ENCODE measurements at regions not wholly inside any gene's neighbourhood (a gene's known extent, or its start where the extent isn't known, plus 50 kb on each side); places are given as distances from the start of the nearest gene placed in this dataset.

- no peaks in the 10 kb centered on the region for H3K36me3 ChIP-seq (replicated peaks in 1 of 2)
- H3K27me3 ChIP-seq = no peaks in the 10 kb centered on the region
- DNase-seq = no peak
- H3K4me3 ChIP-seq = no peak overlapping the region
- TF ChIP-seq, protein P1, sequence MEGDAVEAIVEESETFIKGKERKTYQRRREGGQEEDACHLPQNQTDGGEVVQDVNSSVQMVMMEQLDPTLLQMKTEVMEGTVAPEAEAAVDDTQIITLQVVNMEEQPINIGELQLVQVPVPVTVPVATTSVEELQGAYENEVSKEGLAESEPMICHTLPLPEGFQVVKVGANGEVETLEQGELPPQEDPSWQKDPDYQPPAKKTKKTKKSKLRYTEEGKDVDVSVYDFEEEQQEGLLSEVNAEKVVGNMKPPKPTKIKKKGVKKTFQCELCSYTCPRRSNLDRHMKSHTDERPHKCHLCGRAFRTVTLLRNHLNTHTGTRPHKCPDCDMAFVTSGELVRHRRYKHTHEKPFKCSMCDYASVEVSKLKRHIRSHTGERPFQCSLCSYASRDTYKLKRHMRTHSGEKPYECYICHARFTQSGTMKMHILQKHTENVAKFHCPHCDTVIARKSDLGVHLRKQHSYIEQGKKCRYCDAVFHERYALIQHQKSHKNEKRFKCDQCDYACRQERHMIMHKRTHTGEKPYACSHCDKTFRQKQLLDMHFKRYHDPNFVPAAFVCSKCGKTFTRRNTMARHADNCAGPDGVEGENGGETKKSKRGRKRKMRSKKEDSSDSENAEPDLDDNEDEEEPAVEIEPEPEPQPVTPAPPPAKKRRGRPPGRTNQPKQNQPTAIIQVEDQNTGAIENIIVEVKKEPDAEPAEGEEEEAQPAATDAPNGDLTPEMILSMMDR (IDR thresholded peaks at IDR 0.05) = no peak
- no peak for TF ChIP-seq POLR2A (IDR thresholded peaks at IDR 0.05)
- H3K9me3 ChIP-seq (replicated peaks in 1 of 3) = no peaks in the 10 kb centered on the region
- intact Hi-C loops (cut with DNase I) = no loop called here
- WGBS, 4 donors = 68 to 78% (median 70%) methylated on average over 12 of the region's 12 CpGs
- no peak overlapping the region for H3K27ac ChIP-seq
- H3K4me1 ChIP-seq (replicated peaks in 1 of 2) = no peaks in the 10 kb centered on the region
These were observed 59.1 kb downstream of the BOD1 start for GRCh38 chr5:173557123-173557903.

DNA sequence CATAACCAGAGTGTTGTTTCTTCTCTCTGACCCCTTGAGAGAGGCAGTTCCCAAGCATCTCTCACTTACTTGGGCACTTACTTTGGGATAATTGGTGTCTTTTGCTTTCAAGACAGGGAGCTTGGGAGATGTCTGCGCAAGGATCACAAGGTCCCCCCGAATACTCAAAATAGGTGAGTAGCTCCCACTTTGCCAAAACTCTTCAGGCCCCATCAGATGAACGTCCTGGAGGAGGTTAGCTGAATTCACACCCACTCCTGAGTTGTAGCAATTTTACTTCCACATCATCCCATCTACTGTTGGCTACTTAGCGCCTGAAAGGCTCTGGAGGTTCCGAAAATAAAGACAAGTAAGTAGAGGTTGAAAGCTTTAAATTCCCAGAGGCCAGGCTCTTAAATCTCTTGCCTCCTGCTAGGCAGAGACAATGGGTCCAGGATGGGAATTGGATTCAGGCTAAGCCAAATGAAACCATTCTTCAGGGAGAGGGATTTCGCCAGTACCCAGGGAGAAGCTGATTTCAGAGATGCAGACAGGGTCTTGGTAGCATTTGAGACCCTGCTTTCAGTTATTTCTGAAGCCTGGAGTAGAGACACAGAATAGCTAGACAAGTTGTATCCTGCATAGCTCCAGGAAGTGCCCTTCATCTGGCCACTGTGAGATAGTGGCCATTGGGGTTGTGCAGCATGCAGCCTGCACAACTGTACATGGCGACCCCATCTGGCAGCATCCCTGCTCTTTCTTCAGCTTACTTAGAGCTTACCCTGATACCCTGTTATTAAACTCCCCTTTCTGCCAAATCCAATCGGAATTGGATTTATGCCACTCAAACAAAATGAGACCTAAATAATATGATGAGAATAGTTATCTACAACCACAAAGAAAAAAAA, 60.1 kb downstream of the BOD1 start:
- Histone ChIP-seq H3K9me3 (replicated peaks in 1 of 3) (no peaks in the 10 kb centered on the region), H3K4me3 (no peak overlapping the region), H3K27ac (no peak overlapping the region), H3K27me3 (no peaks in the 10 kb centered on the region), H3K36me3 (replicated peaks in 1 of 2) (no peaks in the 10 kb centered on the region), H3K4me1 (replicated peaks in 1 of 2) (no peaks in the 10 kb centered on the region)
- intact Hi-C loops (cut with DNase I) = no loop called here
- WGBS, 4 donors = 78 to 82% (median 80%) methylated on average over 8 of the region's 8 CpGs
- no peak for TF ChIP-seq POLR2A (IDR thresholded peaks at IDR 0.05)
- TF ChIP-seq, protein P1 (IDR thresholded peaks at IDR 0.05) = no peak
- DNase-seq = no peak

DNA sequence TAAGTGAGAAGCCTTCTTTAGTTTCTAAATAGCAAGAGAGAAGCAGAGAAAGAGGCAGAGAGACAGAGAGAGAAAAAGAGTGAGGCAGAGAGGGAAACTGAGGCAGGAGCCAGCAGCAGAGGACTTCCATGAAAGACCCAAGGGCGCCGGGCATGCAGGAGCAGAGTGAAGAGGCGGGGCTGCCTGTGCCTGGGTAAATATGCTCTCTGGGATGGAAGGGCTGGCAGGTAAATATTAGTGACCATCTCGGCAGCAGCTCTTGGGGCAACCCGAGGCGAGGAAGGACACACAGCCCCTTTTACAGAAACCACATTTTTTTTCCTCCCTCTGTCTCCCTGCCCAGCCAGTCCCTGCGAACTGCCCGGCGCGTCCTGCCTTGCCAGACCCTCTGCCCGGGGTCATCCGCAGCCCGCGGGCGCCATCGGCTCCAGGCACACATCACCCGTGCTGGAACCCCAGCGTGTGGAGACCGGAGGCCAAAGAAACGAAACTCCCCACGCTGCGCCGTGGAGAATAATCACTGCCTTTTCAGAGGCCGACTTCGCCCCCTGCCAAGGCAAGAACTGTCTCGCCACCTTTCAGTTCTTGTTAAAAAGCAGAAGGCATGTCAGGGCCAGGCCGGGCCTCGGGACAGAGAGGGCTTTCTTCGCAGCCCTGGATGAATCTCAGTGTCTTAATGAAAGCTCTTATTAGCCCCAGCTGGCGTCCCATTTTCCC, 61.3 kb downstream of the BOD1 start:
- no peak for DNase-seq
- Histone ChIP-seq H3K4me1 (replicated peaks in 1 of 2) (no peaks in the 10 kb centered on the region), H3K27me3 (no peaks in the 10 kb centered on the region), H3K4me3 (no peak overlapping the region), H3K36me3 (replicated peaks in 1 of 2) (no peaks in the 10 kb centered on the region), H3K27ac (no peak overlapping the region), H3K9me3 (replicated peaks in 1 of 3) (no peaks in the 10 kb centered on the region)
- intact Hi-C loops (cut with DNase I) = no loop called here
- TF ChIP-seq, protein P1 (IDR thresholded peaks at IDR 0.05) = no peak
- TF ChIP-seq POLR2A (IDR thresholded peaks at IDR 0.05) = no peak
- WGBS, 4 donors = 81 to 88% (median 85%) methylated on average over 28 to 30 of the region's 30 CpGs

Data from adrenal gland (tissue), 9 donors.